Epithelial cell of esophagus (primary cell): ENCODE measurements at regions not wholly inside any gene's neighbourhood (a gene's known extent, or its start where the extent isn't known, plus 50 kb on each side); places are given as distances from the start of the nearest gene placed in this dataset.
A peak's percentile ranks its signal among the peaks of the same experiment; 100 is the strongest.

Experiments used
- DNase-seq: peaks from one replicate; pipeline ENCODE4 v3.0.0; 2010; ENCODE audit warnings: low read depth
- H3K4me3 ChIP-seq: 2 replicates; pipeline ENCODE4 v1.5.1; 2011; ENCODE audit warnings: mild to moderate bottlenecking, low read length, control low read depth
- CTCF ChIP-seq: IDR thresholded peaks from 2 replicates; pipeline ENCODE4 v1.5.1; 2011; ENCODE audit warnings: low read depth, mild to moderate bottlenecking, low read length, control low read depth, inconsistent platforms; ENCODE audit not compliant: insufficient read depth; ENCODE audit errors: missing control alignments

GRCh38 chr10:113411456-113411855 is 141.4 kb upstream of the HABP2 start:
- no peak overlapping the region for H3K4me3 ChIP-seq
- no peak for TF ChIP-seq CTCF
- DNase-seq: no peak

GRCh38 chr10:113412161-113412560 is 140.7 kb upstream of the HABP2 start:
- TF ChIP-seq CTCF: no peak
- DNase-seq: peak; percentile 10
- H3K4me3 ChIP-seq: no peak overlapping the region

- no peak for DNase-seq
- TF ChIP-seq CTCF: no peak
- H3K4me3 ChIP-seq: no peak overlapping the region
Measured at GRCh38 chr10:113414543-113414942, 138.3 kb upstream of the HABP2 start.

- TF ChIP-seq CTCF: no peak
- no peak overlapping the region for H3K4me3 ChIP-seq
- peak; percentile 54 for DNase-seq
Measured at GRCh38 chr10:113415246-113415645, 137.6 kb upstream of the HABP2 start.

GRCh38 chr10:113420057-113420732 is 132.7 kb upstream of the HABP2 start:
- TF ChIP-seq CTCF: no peak
- H3K4me3 ChIP-seq: no peak overlapping the region
- DNase-seq: peak; percentile 9

GRCh38 chr10:113420733-113421675 is 131.8 kb upstream of the HABP2 start:
- TF ChIP-seq CTCF: no peak
- no peak for DNase-seq
- H3K4me3 ChIP-seq: no peak overlapping the region

GRCh38 chr10:113422371-113422770 is 130.5 kb upstream of the HABP2 start:
- no peak for DNase-seq
- TF ChIP-seq CTCF: no peak
- no peak overlapping the region for H3K4me3 ChIP-seq
